ENCODE measurements at regions not wholly inside any gene's neighbourhood (a gene's known extent, or its start where the extent isn't known, plus 50 kb on each side); places are given as distances from the start of the nearest gene placed in this dataset.

DNA sequence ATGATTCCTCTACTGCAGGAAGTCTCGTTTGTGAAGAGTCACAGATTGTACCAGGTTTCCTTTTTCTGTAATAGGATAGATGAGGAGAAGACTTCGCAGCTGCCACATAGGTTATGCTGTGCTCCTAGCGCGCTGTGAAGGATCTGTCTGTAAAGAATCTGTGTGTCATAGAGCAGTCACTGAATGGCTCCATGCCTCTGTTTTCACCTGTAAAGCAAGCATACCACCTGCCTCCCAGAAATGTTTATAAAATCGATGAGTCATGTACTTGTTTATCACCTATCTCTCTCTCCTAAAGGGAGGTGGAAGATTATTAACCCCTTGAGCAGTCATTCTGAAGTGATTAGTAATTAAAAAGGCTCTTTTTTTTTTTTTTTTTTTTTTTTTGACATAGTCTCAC is 86.6 kb downstream of the TFAP2B start:
- TF ChIP-seq, protein P1, sequence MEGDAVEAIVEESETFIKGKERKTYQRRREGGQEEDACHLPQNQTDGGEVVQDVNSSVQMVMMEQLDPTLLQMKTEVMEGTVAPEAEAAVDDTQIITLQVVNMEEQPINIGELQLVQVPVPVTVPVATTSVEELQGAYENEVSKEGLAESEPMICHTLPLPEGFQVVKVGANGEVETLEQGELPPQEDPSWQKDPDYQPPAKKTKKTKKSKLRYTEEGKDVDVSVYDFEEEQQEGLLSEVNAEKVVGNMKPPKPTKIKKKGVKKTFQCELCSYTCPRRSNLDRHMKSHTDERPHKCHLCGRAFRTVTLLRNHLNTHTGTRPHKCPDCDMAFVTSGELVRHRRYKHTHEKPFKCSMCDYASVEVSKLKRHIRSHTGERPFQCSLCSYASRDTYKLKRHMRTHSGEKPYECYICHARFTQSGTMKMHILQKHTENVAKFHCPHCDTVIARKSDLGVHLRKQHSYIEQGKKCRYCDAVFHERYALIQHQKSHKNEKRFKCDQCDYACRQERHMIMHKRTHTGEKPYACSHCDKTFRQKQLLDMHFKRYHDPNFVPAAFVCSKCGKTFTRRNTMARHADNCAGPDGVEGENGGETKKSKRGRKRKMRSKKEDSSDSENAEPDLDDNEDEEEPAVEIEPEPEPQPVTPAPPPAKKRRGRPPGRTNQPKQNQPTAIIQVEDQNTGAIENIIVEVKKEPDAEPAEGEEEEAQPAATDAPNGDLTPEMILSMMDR (IDR thresholded peaks at IDR 0.05) = no peak
- TF ChIP-seq POLR2A (IDR thresholded peaks at IDR 0.05; ENCODE audit: low read depth) = no peak
- TF ChIP-seq EP300 (IDR thresholded peaks at IDR 0.05) = no peak
- no peak for TF ChIP-seq POLR2AphosphoS5 (IDR thresholded peaks at IDR 0.05)
